ENCODE measurements at regions not wholly inside any gene's neighbourhood (a gene's known extent, or its start where the extent isn't known, plus 50 kb on each side); places are given as distances from the start of the nearest gene placed in this dataset.
"Not testable (repeated sequence)": the region's sequence is repeated elsewhere in the genome, so short reads cannot be mapped to it uniquely, and the experiment has no call there.

DNA sequence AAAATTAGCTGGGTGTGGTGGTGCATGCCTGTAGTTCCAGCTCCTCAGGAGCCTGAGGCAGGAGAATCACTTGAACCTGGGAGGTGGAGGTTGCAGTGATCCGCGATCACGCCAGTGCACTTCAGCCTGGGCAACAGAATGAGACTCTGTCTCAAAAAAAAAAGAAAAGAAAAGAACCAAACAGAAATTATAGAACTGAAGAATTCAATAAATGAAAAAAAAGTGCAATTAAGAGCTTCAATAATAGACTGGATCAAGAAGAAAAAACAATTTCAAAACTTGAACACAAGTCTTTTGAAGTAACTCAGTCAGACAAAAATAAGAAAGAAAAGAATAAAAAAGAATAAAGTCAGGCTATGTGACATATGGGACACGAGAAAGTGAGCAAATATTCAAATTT, 175.8 kb upstream of the ZSWIM2 start:
- Histone ChIP-seq H3K4me2 (no peak overlapping the region), H3K27ac (no peak overlapping the region), H3K9ac (no peak overlapping the region), H3K4me3 (no peak overlapping the region), H2AFZ (replicated peaks) (no peak overlapping the region), H3K79me2 (ENCODE audit: low read depth) (no peaks in the 10 kb centered on the region), H3K9me3 (ENCODE audit: low read depth) (no peaks in the 10 kb centered on the region), H3K4me1 (no peaks in the 10 kb centered on the region), H3F3A (ENCODE audit: low read depth) (no peaks in the 10 kb centered on the region), H3K36me3 (no peaks in the 10 kb centered on the region), H3K27me3 (no peaks in the 10 kb centered on the region), H4K20me1 (ENCODE audit: low read depth) (no peaks in the 10 kb centered on the region)
- no peak for DNase-seq (ENCODE audit: low spot score)
- peaks cover 2% of the 10 kb centered on the region for H3K27me3 Mint-ChIP-seq (ENCODE audit: insufficient read depth, low read depth)
- H3K4me3 Mint-ChIP-seq = no peak overlapping the region
- TF ChIP-seq, protein P1, sequence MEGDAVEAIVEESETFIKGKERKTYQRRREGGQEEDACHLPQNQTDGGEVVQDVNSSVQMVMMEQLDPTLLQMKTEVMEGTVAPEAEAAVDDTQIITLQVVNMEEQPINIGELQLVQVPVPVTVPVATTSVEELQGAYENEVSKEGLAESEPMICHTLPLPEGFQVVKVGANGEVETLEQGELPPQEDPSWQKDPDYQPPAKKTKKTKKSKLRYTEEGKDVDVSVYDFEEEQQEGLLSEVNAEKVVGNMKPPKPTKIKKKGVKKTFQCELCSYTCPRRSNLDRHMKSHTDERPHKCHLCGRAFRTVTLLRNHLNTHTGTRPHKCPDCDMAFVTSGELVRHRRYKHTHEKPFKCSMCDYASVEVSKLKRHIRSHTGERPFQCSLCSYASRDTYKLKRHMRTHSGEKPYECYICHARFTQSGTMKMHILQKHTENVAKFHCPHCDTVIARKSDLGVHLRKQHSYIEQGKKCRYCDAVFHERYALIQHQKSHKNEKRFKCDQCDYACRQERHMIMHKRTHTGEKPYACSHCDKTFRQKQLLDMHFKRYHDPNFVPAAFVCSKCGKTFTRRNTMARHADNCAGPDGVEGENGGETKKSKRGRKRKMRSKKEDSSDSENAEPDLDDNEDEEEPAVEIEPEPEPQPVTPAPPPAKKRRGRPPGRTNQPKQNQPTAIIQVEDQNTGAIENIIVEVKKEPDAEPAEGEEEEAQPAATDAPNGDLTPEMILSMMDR (IDR thresholded peaks at IDR 0.05) = no peak
- no peak for TF ChIP-seq EZH2 (IDR thresholded peaks at IDR 0.05)
- no peak for TF ChIP-seq EZH2phosphoT487 (IDR thresholded peaks at IDR 0.05)
- no peak overlapping the region for H3K27ac Mint-ChIP-seq
- no peaks in the 10 kb centered on the region for H3K4me1 Mint-ChIP-seq
- peaks cover 13% of the 10 kb centered on the region for H3K9me3 Mint-ChIP-seq
- H3K36me3 Mint-ChIP-seq = no peaks in the 10 kb centered on the region

DNA sequence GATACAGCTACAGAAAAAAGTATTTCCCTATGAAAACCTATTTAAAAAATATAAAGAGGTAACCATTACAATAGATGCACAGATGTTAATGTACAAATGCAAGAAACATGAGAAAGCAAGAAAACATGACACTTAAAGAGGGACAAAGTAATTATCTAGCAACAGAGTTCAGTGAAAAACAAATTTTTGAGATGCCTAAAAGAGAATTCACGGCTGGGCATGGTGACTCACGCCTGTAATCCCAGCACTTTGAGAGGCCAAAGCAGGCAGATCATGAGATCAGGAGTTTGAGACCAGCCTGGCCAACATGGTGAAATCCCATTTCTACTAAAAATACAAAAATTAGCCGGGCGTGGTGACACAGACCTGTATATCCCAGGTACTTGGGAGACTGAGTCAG, 175.0 kb upstream of the ZSWIM2 start:
- H3K4me3 Mint-ChIP-seq; H2AFZ ChIP-seq (replicated peaks); DNase-seq (ENCODE audit: low spot score); H3K79me2 ChIP-seq (ENCODE audit: low read depth); H3K9me3 ChIP-seq (ENCODE audit: low read depth); H3K27ac ChIP-seq; H3K4me1 ChIP-seq; H3K4me3 ChIP-seq; H3K27me3 Mint-ChIP-seq (ENCODE audit: insufficient read depth, low read depth); H4K20me1 ChIP-seq (ENCODE audit: low read depth); H3K9ac ChIP-seq; H3K36me3 ChIP-seq; H3F3A ChIP-seq (ENCODE audit: low read depth); H3K27ac Mint-ChIP-seq; H3K36me3 Mint-ChIP-seq; H3K4me2 ChIP-seq; H3K27me3 ChIP-seq; H3K4me1 Mint-ChIP-seq: not testable (repeated sequence)
- peaks cover 13% of the 10 kb centered on the region for H3K9me3 Mint-ChIP-seq

DNA sequence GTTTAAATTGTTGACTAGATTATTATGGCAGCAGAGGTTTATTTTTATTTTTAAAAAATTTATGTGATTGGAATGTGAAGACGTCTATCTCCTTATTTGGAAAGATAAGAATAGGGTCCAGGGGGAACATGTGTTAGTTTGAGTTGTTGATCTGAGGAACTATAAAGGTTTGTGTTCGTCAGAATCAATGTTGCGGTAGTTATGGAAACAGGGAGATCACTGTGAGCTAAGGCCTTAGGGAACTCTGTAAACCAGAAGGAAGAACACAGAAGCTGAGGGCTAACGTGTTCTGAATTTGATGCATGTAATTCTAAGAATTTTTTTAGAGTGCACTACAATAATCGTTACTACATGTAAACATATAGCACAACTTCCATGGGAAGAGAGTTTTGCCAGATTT, 168.5 kb upstream of the ZSWIM2 start:
- Histone ChIP-seq H3K79me2 (ENCODE audit: low read depth) (no peaks in the 10 kb centered on the region), H3K9me3 (ENCODE audit: low read depth) (no peaks in the 10 kb centered on the region), H3K4me2 (no peak overlapping the region), H4K20me1 (ENCODE audit: low read depth) (no peaks in the 10 kb centered on the region), H3K4me1 (no peaks in the 10 kb centered on the region), H3K27me3 (no peaks in the 10 kb centered on the region), H2AFZ (replicated peaks) (no peak overlapping the region), H3F3A (ENCODE audit: low read depth) (no peaks in the 10 kb centered on the region), H3K27ac (no peak overlapping the region), H3K36me3 (no peaks in the 10 kb centered on the region), H3K9ac (no peak overlapping the region), H3K4me3 (no peak overlapping the region)
- Mint-ChIP-seq H3K9me3 (no peaks in the 10 kb centered on the region), H3K4me3 (no peak overlapping the region), H3K27ac (no peak overlapping the region), H3K4me1 (no peaks in the 10 kb centered on the region), H3K36me3 (no peaks in the 10 kb centered on the region), H3K27me3 (ENCODE audit: insufficient read depth, low read depth) (peaks cover 2% of the 10 kb centered on the region)
- no peak for DNase-seq (ENCODE audit: low spot score)
- TF ChIP-seq EZH2 (IDR thresholded peaks at IDR 0.05) (no peak), EZH2phosphoT487 (IDR thresholded peaks at IDR 0.05) (no peak)
- TF ChIP-seq, protein P1 (IDR thresholded peaks at IDR 0.05) = no peak

DNA sequence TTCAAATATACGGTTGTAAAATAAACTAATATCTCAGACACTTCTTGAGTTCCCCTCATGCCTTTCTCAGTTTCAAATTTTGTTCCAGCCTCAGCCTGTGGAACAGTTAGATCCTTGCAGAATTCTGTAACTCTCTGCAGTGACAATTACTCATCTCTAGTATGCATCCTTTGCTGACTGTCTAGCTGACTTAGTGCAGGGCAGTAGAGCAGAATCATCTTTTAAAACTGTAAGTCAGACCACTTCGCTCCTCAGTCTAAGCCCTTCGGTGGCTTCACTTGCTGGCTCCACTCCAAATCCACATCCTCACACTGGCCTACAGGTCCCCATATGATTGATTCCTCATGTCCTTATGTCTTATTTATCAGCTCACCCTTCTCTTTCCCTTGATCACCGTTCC, 164.1 kb upstream of the ZSWIM2 start:
- H3K4me2 ChIP-seq = no peak overlapping the region
- Mint-ChIP-seq H3K4me1 (no peaks in the 10 kb centered on the region), H3K36me3 (no peaks in the 10 kb centered on the region), H3K9me3 (no peaks in the 10 kb centered on the region), H3K27ac (no peak overlapping the region), H3K27me3 (ENCODE audit: insufficient read depth, low read depth) (no peaks in the 10 kb centered on the region), H3K4me3 (no peak overlapping the region)
- H3K36me3 ChIP-seq = no peaks in the 10 kb centered on the region
- no peaks in the 10 kb centered on the region for H4K20me1 ChIP-seq (ENCODE audit: low read depth)
- H3K4me1 ChIP-seq = no peaks in the 10 kb centered on the region
- H3K9ac ChIP-seq = no peak overlapping the region
- H3K27ac ChIP-seq = no peak overlapping the region
- H3K4me3 ChIP-seq = no peak overlapping the region
- peak overlapping the region; percentile 24 for H2AFZ ChIP-seq (replicated peaks)
- DNase-seq (ENCODE audit: low spot score) = no peak
- no peaks in the 10 kb centered on the region for H3F3A ChIP-seq (ENCODE audit: low read depth)
- H3K9me3 ChIP-seq (ENCODE audit: low read depth) = no peaks in the 10 kb centered on the region
- H3K27me3 ChIP-seq = no peaks in the 10 kb centered on the region
- TF ChIP-seq EZH2phosphoT487 (IDR thresholded peaks at IDR 0.05) (no peak), EZH2 (IDR thresholded peaks at IDR 0.05) (no peak)
- TF ChIP-seq, protein P1 (IDR thresholded peaks at IDR 0.05) = no peak
- H3K79me2 ChIP-seq (ENCODE audit: low read depth) = no peaks in the 10 kb centered on the region

All from neural progenitor cell (in vitro differentiated cells).